C4-2B (cell line): ENCODE measurements at regions not wholly inside any gene's neighbourhood (a gene's known extent, or its start where the extent isn't known, plus 50 kb on each side); places are given as distances from the start of the nearest gene placed in this dataset.

Source experiments
- CTCF ChIP-seq: fragments of 450-650 bp; conservative IDR thresholded peaks from 2 replicates; pipeline ENCODE4 v1.5.1; 2017; ENCODE audit warnings: mild to moderate bottlenecking
- ZFX ChIP-seq: fragments of 450-650 bp; IDR thresholded peaks from 2 replicates; pipeline ENCODE4 v1.6.1; 2017

GRCh38 chr4:78704317-78704716 is 71.8 kb upstream of the BMP2K start:
- TF ChIP-seq CTCF: no peak
- TF ChIP-seq ZFX: no peak
